Sigmoid colon (tissue), 4 donors: ENCODE measurements at regions not wholly inside any gene's neighbourhood (a gene's known extent, or its start where the extent isn't known, plus 50 kb on each side); places are given as distances from the start of the nearest gene placed in this dataset.

Experiments
- CTCF ChIP-seq, 4 experiments: fragments of 450-650 bp in 3 of 4; fragments of 200-600 bp in 1 of 4; IDR thresholded peaks; one replicate each; pipeline ENCODE4 v1.5.1; 2016 to 2019; ENCODE audit warnings: antibody characterized with exemption in 4 of 4, mild to moderate bottlenecking in 3 of 4, moderate library complexity in 2 of 4
- POLR2AphosphoS5 ChIP-seq, 4 donors: sonication (generic); formaldehyde crosslinking; IDR thresholded peaks; one replicate each; pipeline ENCODE4 v1.6.1; 2017; ENCODE audit warnings: antibody characterized with exemption in 4 of 4

GRCh38 chr10:121071901-121072300 is 220.7 kb downstream of the WDR11 start:
- no peak for TF ChIP-seq CTCF (IDR thresholded peaks at IDR 0.05)
- TF ChIP-seq POLR2AphosphoS5 (IDR thresholded peaks at IDR 0.05) = no peak
